Neutrophil (primary cell): ENCODE measurements at regions not wholly inside any gene's neighbourhood (a gene's known extent, or its start where the extent isn't known, plus 50 kb on each side); places are given as distances from the start of the nearest gene placed in this dataset.

Experiments
- H3K27ac ChIP-seq: fragments of 200-600 bp; sonication (generic); 2 replicates; pipeline ENCODE4 v1.5.1; 2016; ENCODE audit warnings: mild to moderate bottlenecking, moderate library complexity
- H3K27me3 ChIP-seq: fragments of 200-600 bp; sonication (generic); 2 replicates; pipeline ENCODE4 v1.6.0; 2016; ENCODE audit warnings: mild to moderate bottlenecking
- H3K36me3 ChIP-seq: fragments of 200-600 bp; sonication (generic); 2 replicates; pipeline ENCODE4 v1.5.1; 2017
- H3K4me1 ChIP-seq, 2 experiments: fragments of 200-600 bp in 1 of 2; sonication (generic) in 1 of 2; 1 replicate in 1 of 2; 2 replicates in 1 of 2; pipeline versions ENCODE4 v1.5.1 to v1.6.1; 2013 to 2016; ENCODE audit warnings: low read depth in 1 of 2, low read length in 1 of 2, mild to moderate bottlenecking in 1 of 2, moderate library complexity in 1 of 2; ENCODE audit not compliant: control insufficient read depth in 1 of 2, insufficient read depth in 1 of 2
- H3K4me3 ChIP-seq, 2 experiments: fragments of 200-600 bp in 1 of 2; sonication (generic) in 1 of 2; 1 replicate in 1 of 2; 2 replicates in 1 of 2; pipeline ENCODE4 v1.5.1; 2013 to 2016; ENCODE audit warnings: low read depth in 1 of 2, low read length in 1 of 2, mild to moderate bottlenecking in 1 of 2, moderate library complexity in 1 of 2
- H3K9me3 ChIP-seq: fragments of 200-600 bp; sonication (generic); 2 replicates; pipeline ENCODE4 v1.5.1; 2016
- CTCF ChIP-seq: fragments of 200-600 bp; sonication (generic); IDR thresholded peaks from 2 replicates; pipeline ENCODE4 v1.5.1; 2016; ENCODE audit warnings: antibody characterized with exemption

GRCh38 chr3:118436697-118437262 lies 597.9 kb downstream of the IGSF11 start:
- Histone ChIP-seq H3K27me3 (no peaks in the 10 kb centered on the region), H3K36me3 (no peaks in the 10 kb centered on the region), H3K9me3 (no peaks in the 10 kb centered on the region), H3K4me1 (no peaks in the 10 kb centered on the region), H3K4me3 (no peak overlapping the region), H3K27ac (no peak overlapping the region)
- no peak for TF ChIP-seq CTCF

GRCh38 chr3:118445036-118445435 lies 589.6 kb downstream of the IGSF11 start:
- Histone ChIP-seq H3K27ac (no peak overlapping the region), H3K4me1 (no peaks in the 10 kb centered on the region), H3K27me3 (no peaks in the 10 kb centered on the region), H3K4me3 (no peak overlapping the region), H3K9me3 (no peaks in the 10 kb centered on the region), H3K36me3 (no peaks in the 10 kb centered on the region)
- TF ChIP-seq CTCF: no peak

DNA sequence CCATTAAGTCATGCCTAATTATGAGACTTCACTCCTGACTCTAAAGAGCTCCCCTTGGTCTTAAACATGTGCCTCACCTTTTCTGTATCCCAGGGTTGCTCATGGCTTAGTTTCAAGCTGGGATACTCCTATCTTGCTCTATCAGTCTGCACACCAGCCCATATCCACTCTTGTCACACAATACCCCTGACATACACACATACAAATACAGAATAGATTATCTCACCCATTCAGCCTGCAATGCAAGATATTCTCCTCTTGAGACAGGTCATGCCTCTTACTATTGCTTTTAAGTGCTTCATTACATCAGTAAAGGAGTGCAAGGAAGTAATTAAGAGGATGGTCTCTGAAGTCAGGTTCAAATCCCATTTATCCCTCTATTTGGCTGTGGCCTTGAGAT lies 587.3 kb downstream of the IGSF11 start:
- no peaks in the 10 kb centered on the region for H3K4me1 ChIP-seq
- no peaks in the 10 kb centered on the region for H3K27me3 ChIP-seq
- no peaks in the 10 kb centered on the region for H3K9me3 ChIP-seq
- H3K36me3 ChIP-seq: no peaks in the 10 kb centered on the region
- H3K27ac ChIP-seq: no peak overlapping the region
- no peak for TF ChIP-seq CTCF
- H3K4me3 ChIP-seq: no peak overlapping the region

GRCh38 chr3:118466795-118467330 lies 567.8 kb downstream of the IGSF11 start:
- H3K27me3 ChIP-seq: no peaks in the 10 kb centered on the region
- no peak overlapping the region for H3K4me3 ChIP-seq
- H3K4me1 ChIP-seq: no peaks in the 10 kb centered on the region
- no peak for TF ChIP-seq CTCF
- H3K9me3 ChIP-seq: no peaks in the 10 kb centered on the region
- no peaks in the 10 kb centered on the region for H3K36me3 ChIP-seq
- no peak overlapping the region for H3K27ac ChIP-seq

GRCh38 chr3:118468801-118469200 lies 565.8 kb downstream of the IGSF11 start:
- Histone ChIP-seq H3K9me3 (no peaks in the 10 kb centered on the region), H3K27me3 (no peaks in the 10 kb centered on the region), H3K4me3 (no peak overlapping the region), H3K36me3 (no peaks in the 10 kb centered on the region), H3K4me1 (no peaks in the 10 kb centered on the region), H3K27ac (no peak overlapping the region)
- no peak for TF ChIP-seq CTCF
